ENCODE measurements at regions not wholly inside any gene's neighbourhood (a gene's known extent, or its start where the extent isn't known, plus 50 kb on each side); places are given as distances from the start of the nearest gene placed in this dataset.

DNA sequence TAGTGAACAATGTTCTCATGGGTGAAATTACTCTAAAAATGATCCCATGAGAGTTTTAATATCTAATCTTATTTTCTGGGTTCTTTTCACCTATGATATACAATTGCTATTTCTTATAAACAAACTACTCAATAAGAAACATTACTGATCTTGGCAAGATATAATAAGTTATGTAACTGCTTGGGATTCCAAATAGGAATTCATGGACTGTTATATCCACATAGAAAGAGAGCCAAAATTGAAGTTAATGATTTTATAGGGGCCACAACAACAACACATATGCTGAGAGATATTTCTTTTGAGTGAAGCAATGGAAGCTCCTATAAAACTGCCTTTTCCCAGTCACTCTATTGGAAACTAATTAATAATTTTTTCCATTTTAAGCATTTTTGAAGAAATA is 90.4 kb upstream of the TLL1 start:
- TF ChIP-seq, protein P1, sequence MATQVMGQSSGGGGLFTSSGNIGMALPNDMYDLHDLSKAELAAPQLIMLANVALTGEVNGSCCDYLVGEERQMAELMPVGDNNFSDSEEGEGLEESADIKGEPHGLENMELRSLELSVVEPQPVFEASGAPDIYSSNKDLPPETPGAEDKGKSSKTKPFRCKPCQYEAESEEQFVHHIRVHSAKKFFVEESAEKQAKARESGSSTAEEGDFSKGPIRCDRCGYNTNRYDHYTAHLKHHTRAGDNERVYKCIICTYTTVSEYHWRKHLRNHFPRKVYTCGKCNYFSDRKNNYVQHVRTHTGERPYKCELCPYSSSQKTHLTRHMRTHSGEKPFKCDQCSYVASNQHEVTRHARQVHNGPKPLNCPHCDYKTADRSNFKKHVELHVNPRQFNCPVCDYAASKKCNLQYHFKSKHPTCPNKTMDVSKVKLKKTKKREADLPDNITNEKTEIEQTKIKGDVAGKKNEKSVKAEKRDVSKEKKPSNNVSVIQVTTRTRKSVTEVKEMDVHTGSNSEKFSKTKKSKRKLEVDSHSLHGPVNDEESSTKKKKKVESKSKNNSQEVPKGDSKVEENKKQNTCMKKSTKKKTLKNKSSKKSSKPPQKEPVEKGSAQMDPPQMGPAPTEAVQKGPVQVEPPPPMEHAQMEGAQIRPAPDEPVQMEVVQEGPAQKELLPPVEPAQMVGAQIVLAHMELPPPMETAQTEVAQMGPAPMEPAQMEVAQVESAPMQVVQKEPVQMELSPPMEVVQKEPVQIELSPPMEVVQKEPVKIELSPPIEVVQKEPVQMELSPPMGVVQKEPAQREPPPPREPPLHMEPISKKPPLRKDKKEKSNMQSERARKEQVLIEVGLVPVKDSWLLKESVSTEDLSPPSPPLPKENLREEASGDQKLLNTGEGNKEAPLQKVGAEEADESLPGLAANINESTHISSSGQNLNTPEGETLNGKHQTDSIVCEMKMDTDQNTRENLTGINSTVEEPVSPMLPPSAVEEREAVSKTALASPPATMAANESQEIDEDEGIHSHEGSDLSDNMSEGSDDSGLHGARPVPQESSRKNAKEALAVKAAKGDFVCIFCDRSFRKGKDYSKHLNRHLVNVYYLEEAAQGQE (IDR thresholded peaks at IDR 0.05; ENCODE audit: insufficient read depth in 1 of 2, low read depth in 2 of 2, low read length in 1 of 2) = no peak
- TF ChIP-seq, protein P2, sequence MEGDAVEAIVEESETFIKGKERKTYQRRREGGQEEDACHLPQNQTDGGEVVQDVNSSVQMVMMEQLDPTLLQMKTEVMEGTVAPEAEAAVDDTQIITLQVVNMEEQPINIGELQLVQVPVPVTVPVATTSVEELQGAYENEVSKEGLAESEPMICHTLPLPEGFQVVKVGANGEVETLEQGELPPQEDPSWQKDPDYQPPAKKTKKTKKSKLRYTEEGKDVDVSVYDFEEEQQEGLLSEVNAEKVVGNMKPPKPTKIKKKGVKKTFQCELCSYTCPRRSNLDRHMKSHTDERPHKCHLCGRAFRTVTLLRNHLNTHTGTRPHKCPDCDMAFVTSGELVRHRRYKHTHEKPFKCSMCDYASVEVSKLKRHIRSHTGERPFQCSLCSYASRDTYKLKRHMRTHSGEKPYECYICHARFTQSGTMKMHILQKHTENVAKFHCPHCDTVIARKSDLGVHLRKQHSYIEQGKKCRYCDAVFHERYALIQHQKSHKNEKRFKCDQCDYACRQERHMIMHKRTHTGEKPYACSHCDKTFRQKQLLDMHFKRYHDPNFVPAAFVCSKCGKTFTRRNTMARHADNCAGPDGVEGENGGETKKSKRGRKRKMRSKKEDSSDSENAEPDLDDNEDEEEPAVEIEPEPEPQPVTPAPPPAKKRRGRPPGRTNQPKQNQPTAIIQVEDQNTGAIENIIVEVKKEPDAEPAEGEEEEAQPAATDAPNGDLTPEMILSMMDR (IDR thresholded peaks at IDR 0.05) = no peak
